ENCODE measurements at regions not wholly inside any gene's neighbourhood (a gene's known extent, or its start where the extent isn't known, plus 50 kb on each side); places are given as distances from the start of the nearest gene placed in this dataset.

GRCh38 chr7:22939842-22940241, 74.1 kb downstream of the HYCC1 start:
- TF ChIP-seq, protein P1, sequence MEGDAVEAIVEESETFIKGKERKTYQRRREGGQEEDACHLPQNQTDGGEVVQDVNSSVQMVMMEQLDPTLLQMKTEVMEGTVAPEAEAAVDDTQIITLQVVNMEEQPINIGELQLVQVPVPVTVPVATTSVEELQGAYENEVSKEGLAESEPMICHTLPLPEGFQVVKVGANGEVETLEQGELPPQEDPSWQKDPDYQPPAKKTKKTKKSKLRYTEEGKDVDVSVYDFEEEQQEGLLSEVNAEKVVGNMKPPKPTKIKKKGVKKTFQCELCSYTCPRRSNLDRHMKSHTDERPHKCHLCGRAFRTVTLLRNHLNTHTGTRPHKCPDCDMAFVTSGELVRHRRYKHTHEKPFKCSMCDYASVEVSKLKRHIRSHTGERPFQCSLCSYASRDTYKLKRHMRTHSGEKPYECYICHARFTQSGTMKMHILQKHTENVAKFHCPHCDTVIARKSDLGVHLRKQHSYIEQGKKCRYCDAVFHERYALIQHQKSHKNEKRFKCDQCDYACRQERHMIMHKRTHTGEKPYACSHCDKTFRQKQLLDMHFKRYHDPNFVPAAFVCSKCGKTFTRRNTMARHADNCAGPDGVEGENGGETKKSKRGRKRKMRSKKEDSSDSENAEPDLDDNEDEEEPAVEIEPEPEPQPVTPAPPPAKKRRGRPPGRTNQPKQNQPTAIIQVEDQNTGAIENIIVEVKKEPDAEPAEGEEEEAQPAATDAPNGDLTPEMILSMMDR (conservative IDR thresholded peaks at IDR 0.05; ENCODE audit: low read depth, low read length) = no peak
- no peak for TF ChIP-seq EZH2 (IDR thresholded peaks at IDR 0.05; ENCODE audit: low read length, unreplicated experiment)

All from PC-3 (cell line).